H9 (cell line): ENCODE measurements at regions not wholly inside any gene's neighbourhood (a gene's known extent, or its start where the extent isn't known, plus 50 kb on each side); places are given as distances from the start of the nearest gene placed in this dataset.

Experiments
- DNase-seq: peaks from one replicate; pipeline ENCODE4 v3.0.0-alpha.2; 2017
- H2AFZ ChIP-seq: one replicate; pipeline ENCODE4 v1.6.1; 2013; ENCODE audit warnings: mild to moderate bottlenecking, low read length, control low read depth, moderate library complexity
- H2AK5ac ChIP-seq: 2 replicates; pipeline ENCODE4 v1.6.1; 2013; ENCODE audit warnings: low read length, control low read depth, mixed read lengths; ENCODE audit not compliant: insufficient read length
- H2BK120ac ChIP-seq: one replicate; pipeline ENCODE4 v1.6.1; 2013; ENCODE audit warnings: low read depth, mild to moderate bottlenecking, low read length, control low read depth, inconsistent platforms; ENCODE audit not compliant: poor library complexity, severe bottlenecking
- H2BK12ac ChIP-seq: 2 replicates; pipeline ENCODE4 v1.6.1; 2013; ENCODE audit warnings: low read length, control low read depth, mixed read lengths, low read depth; ENCODE audit not compliant: insufficient read length
- H2BK15ac ChIP-seq: 2 replicates; pipeline ENCODE4 v1.6.1; 2013; ENCODE audit warnings: low read depth, low read length, control low read depth
- H2BK20ac ChIP-seq: one replicate; pipeline ENCODE4 v1.6.1; 2013; ENCODE audit warnings: low read depth, mild to moderate bottlenecking, low read length, control low read depth, inconsistent platforms; ENCODE audit not compliant: poor library complexity, severe bottlenecking
- H2BK5ac ChIP-seq: 2 replicates; pipeline ENCODE4 v1.6.1; 2013; ENCODE audit warnings: low read length, control low read depth, mixed read lengths; ENCODE audit not compliant: insufficient read length
- H3K14ac ChIP-seq: 2 replicates; pipeline ENCODE4 v1.6.1; 2013; ENCODE audit warnings: low read length, control low read depth; ENCODE audit not compliant: insufficient read depth
- H3K18ac ChIP-seq: 2 replicates; pipeline ENCODE4 v1.6.1; 2013; ENCODE audit warnings: low read depth, mild to moderate bottlenecking, mixed read lengths, low read length, control low read depth; ENCODE audit not compliant: insufficient read length
- H3K23ac ChIP-seq: 2 replicates; pipeline ENCODE4 v1.6.1; 2013; ENCODE audit warnings: low read length, control low read depth, mixed read lengths, low read depth; ENCODE audit not compliant: insufficient read length
- H3K23me2 ChIP-seq: 2 replicates; pipeline ENCODE4 v1.6.1; 2013; ENCODE audit warnings: low read depth, mild to moderate bottlenecking, mixed read lengths, low read length, control low read depth; ENCODE audit not compliant: insufficient read length, poor library complexity, severe bottlenecking
- H3K27ac ChIP-seq: 2 replicates; pipeline ENCODE4 v1.5.1; 2013; ENCODE audit warnings: low read length, control low read depth, mixed read lengths, low read depth; ENCODE audit not compliant: insufficient read length
- H3K27me3 ChIP-seq: 2 replicates; pipeline ENCODE4 v1.6.1; 2013; ENCODE audit warnings: low read length, control low read depth, inconsistent platforms; ENCODE audit not compliant: insufficient read depth
- H3K4ac ChIP-seq: 2 replicates; pipeline ENCODE4 v1.6.1; 2013; ENCODE audit warnings: low read depth, mild to moderate bottlenecking, control low read depth, inconsistent platforms, low read length, moderate library complexity
- H3K4me1 ChIP-seq: 2 replicates; pipeline ENCODE4 v1.6.1; 2013; ENCODE audit warnings: low read length, control low read depth, inconsistent platforms; ENCODE audit not compliant: insufficient read depth
- H3K4me2 ChIP-seq: 2 replicates; pipeline ENCODE4 v1.6.1; 2013; ENCODE audit warnings: low read length, control low read depth, mixed read lengths; ENCODE audit not compliant: insufficient read length, insufficient read depth
- H3K56ac ChIP-seq: 2 replicates; pipeline ENCODE4 v1.6.1; 2013; ENCODE audit warnings: low read depth, mild to moderate bottlenecking, mixed read lengths, low read length, control low read depth; ENCODE audit not compliant: insufficient read length
- H3K79me1 ChIP-seq: 2 replicates; pipeline ENCODE4 v1.6.1; 2013; ENCODE audit warnings: low read depth, mild to moderate bottlenecking, moderate library complexity, low read length, control low read depth, inconsistent platforms; ENCODE audit not compliant: insufficient read depth, poor library complexity, severe bottlenecking
- H3K79me2 ChIP-seq: 2 replicates; pipeline ENCODE4 v1.6.1; 2013; ENCODE audit warnings: low read length, control low read depth, inconsistent platforms; ENCODE audit not compliant: insufficient read depth
- H3K9ac ChIP-seq: 2 replicates; pipeline ENCODE4 v1.6.1; 2013; ENCODE audit warnings: low read length, control low read depth, mixed read lengths; ENCODE audit not compliant: insufficient read length; ENCODE audit errors: extremely low read depth
- H3K9me3 ChIP-seq: one replicate; pipeline ENCODE4 v1.6.1; 2013; ENCODE audit warnings: low read depth, low read length, inconsistent platforms; ENCODE audit not compliant: control insufficient read depth
- H3T11ph ChIP-seq: one replicate; pipeline ENCODE4 v1.6.1; 2013; ENCODE audit warnings: mild to moderate bottlenecking, low read length, control low read depth, inconsistent platforms
- H4K20me1 ChIP-seq: one replicate; pipeline ENCODE4 v1.6.1; 2013; ENCODE audit not compliant: control insufficient read depth, insufficient read length, insufficient read depth
- H4K5ac ChIP-seq: 2 replicates; pipeline ENCODE4 v1.6.1; 2013; ENCODE audit warnings: low read depth, mild to moderate bottlenecking, mixed read lengths, low read length, control low read depth; ENCODE audit not compliant: insufficient read length
- H4K8ac ChIP-seq: replicated peaks from 2 replicates; pipeline ENCODE4 v1.6.1; 2013; ENCODE audit warnings: low read length, control low read depth, mixed read lengths, low read depth; ENCODE audit not compliant: insufficient read length
- H4K91ac ChIP-seq: 2 replicates; pipeline ENCODE4 v1.6.1; 2013; ENCODE audit warnings: low read depth, mild to moderate bottlenecking, moderate library complexity, mixed read lengths, low read length, control low read depth; ENCODE audit not compliant: insufficient read length
- H3K27ac Mint-ChIP-seq, 3 experiments: 2 replicates in 2 of 3; 3 replicates in 1 of 3; pipeline ENCODE4 v1.8.0; 2020 to 2021; ENCODE audit warnings: mixed read lengths in 3 of 3, mild to moderate bottlenecking in 1 of 3, moderate library complexity in 1 of 3
- H3K27me3 Mint-ChIP-seq: 2 replicates; pipeline ENCODE4 v1.8.0; 2021; ENCODE audit warnings: low read depth, mild to moderate bottlenecking, moderate library complexity, mixed read lengths
- H3K36me3 Mint-ChIP-seq, 3 experiments: 2 replicates in 2 of 3; 3 replicates in 1 of 3; pipeline ENCODE4 v1.8.0; 2020 to 2021; ENCODE audit warnings: low read depth in 3 of 3, mixed read lengths in 3 of 3; ENCODE audit not compliant: insufficient read depth in 1 of 3
- H3K4me1 Mint-ChIP-seq, 2 experiments: 2 replicates each; pipeline ENCODE4 v1.8.0; 2020; ENCODE audit warnings: mixed read lengths in 2 of 2
- H3K4me3 Mint-ChIP-seq, 2 experiments: 2 replicates in 1 of 2; 3 replicates in 1 of 2; pipeline ENCODE4 v1.8.0; 2020 to 2021; ENCODE audit warnings: mild to moderate bottlenecking in 2 of 2, mixed read lengths in 2 of 2, moderate library complexity in 1 of 2
- H3K9me3 Mint-ChIP-seq, 2 experiments: 2 replicates in 1 of 2; 3 replicates in 1 of 2; pipeline ENCODE4 v1.8.0; 2020; ENCODE audit warnings: mild to moderate bottlenecking in 2 of 2, mixed read lengths in 2 of 2, moderate library complexity in 1 of 2
- CTCF ChIP-seq: fragments of 200-600 bp; sonication (generic); conservative IDR thresholded peaks from 3 replicates; pipeline ENCODE4 v1.8.0; 2021; ENCODE audit warnings: antibody characterized with exemption, mild to moderate bottlenecking
- WGBS: extraction: QIAGEN DNeasy Blood & Tissue Kit; methylation state at CpG from one replicate; pipeline ENCODE4 v1.1.7; 2013; ENCODE audit warnings: missing lambda C conversion rate, low lambda C conversion rate, mixed read lengths; ENCODE audit not compliant: insufficient read length; ENCODE audit errors: extremely low coverage; 5-methylcytosine and 5-hydroxymethylcytosine counted together

GRCh38 chr6:170084166-170084730, 206.6 kb downstream of the DLL1 start:
- H2AFZ ChIP-seq: no peak overlapping the region
- Mint-ChIP-seq H3K27me3 (peaks cover 3% of the 10 kb centered on the region), H3K4me3 (no peak overlapping the region), H3K9me3 (peaks cover 2 to 5% of the 10 kb centered on the region in 2 experiments), H3K27ac (no peak overlapping the region), H3K4me1 (peaks cover 0 to 5% of the 10 kb centered on the region in 2 experiments; a peak in 1 of 4 replicates), H3K36me3 (peaks cover under 1 to 2% (median under 1%) of the 10 kb centered on the region in 3 experiments; a peak in 5 of 7 replicates)
- no peaks in the 10 kb centered on the region for H3K23me2 ChIP-seq
- TF ChIP-seq CTCF: no peak
- no peak overlapping the region for H3K9ac ChIP-seq
- H3T11ph ChIP-seq: no peak overlapping the region
- H4K8ac ChIP-seq: no peak overlapping the region
- H3K4me1 ChIP-seq: no peaks in the 10 kb centered on the region
- peaks cover 2% of the 10 kb centered on the region for H3K9me3 ChIP-seq
- H3K27me3 ChIP-seq: no peaks in the 10 kb centered on the region
- no CpG with 5 or more reads among the region's 21 CpGs for WGBS
- no peak overlapping the region for H2AK5ac ChIP-seq
- H3K79me1 ChIP-seq: no peaks in the 10 kb centered on the region
- no peak overlapping the region for H2BK20ac ChIP-seq
- H2BK12ac ChIP-seq: no peak overlapping the region
- H2BK5ac ChIP-seq: no peak overlapping the region
- no peaks in the 10 kb centered on the region for H4K20me1 ChIP-seq
- no peak overlapping the region for H2BK15ac ChIP-seq
- H4K5ac ChIP-seq: no peak overlapping the region
- DNase-seq: no peak
- no peak overlapping the region for H3K23ac ChIP-seq
- no peak overlapping the region for H3K56ac ChIP-seq
- no peak overlapping the region for H3K14ac ChIP-seq
- H4K91ac ChIP-seq: no peak overlapping the region
- no peak overlapping the region for H3K4ac ChIP-seq
- no peak overlapping the region for H2BK120ac ChIP-seq
- no peak overlapping the region for H3K4me2 ChIP-seq
- no peak overlapping the region for H3K27ac ChIP-seq
- no peak overlapping the region for H3K18ac ChIP-seq
- no peaks in the 10 kb centered on the region for H3K79me2 ChIP-seq
